ENCODE measurements at regions not wholly inside any gene's neighbourhood (a gene's known extent, or its start where the extent isn't known, plus 50 kb on each side); places are given as distances from the start of the nearest gene placed in this dataset.

- Histone ChIP-seq H3K9me3 (no peaks in the 10 kb centered on the region), H3K4me3 (no peak overlapping the region), H3K36me3 (no peaks in the 10 kb centered on the region), H3K27ac (peak overlapping the region; percentile 40 to 50), H3K4me1 (ENCODE audit: control insufficient read depth in 1 of 2, low read depth in 2 of 2) (peaks cover 24 to 67% of the 10 kb centered on the region in 2 donors), H3K27me3 (replicated peaks; ENCODE audit: insufficient read depth) (no peaks in the 10 kb centered on the region)
- no peak for ATAC-seq (ENCODE audit: insufficient number of reproducible peaks, low FRiP score, low read depth)
- no peak for TF ChIP-seq CTCF (IDR thresholded peaks at IDR 0.05)
- DNase-seq (ENCODE audit: low spot score) = no peak
Observed at GRCh38 chr10:4262870-4263600, 478.0 kb upstream of the KLF6 start.

- no peak for TF ChIP-seq CTCF (IDR thresholded peaks at IDR 0.05)
- DNase-seq (ENCODE audit: low spot score) (no peak), ATAC-seq (ENCODE audit: insufficient number of reproducible peaks, low FRiP score, low read depth) (no peak)
- Histone ChIP-seq H3K27ac (peak overlapping the region in 1 of 2 donors; percentile 11), H3K4me3 (no peak overlapping the region), H3K4me1 (ENCODE audit: control insufficient read depth in 1 of 2, low read depth in 2 of 2) (peaks cover 22 to 63% of the 10 kb centered on the region in 2 donors), H3K27me3 (replicated peaks; ENCODE audit: insufficient read depth) (no peaks in the 10 kb centered on the region), H3K9me3 (no peaks in the 10 kb centered on the region), H3K36me3 (no peaks in the 10 kb centered on the region)
Observed at GRCh38 chr10:4262449-4262848, 477.4 kb upstream of the KLF6 start.

- Histone ChIP-seq H3K27me3 (replicated peaks; ENCODE audit: insufficient read depth) (no peaks in the 10 kb centered on the region), H3K27ac (peak overlapping the region; percentile 66 to 68), H3K9me3 (no peaks in the 10 kb centered on the region), H3K36me3 (no peaks in the 10 kb centered on the region), H3K4me3 (peak overlapping the region; percentile 15), H3K4me1 (ENCODE audit: control insufficient read depth in 1 of 2, low read depth in 2 of 2) (peaks cover 21 to 45% of the 10 kb centered on the region in 2 donors)
- peak; percentile 59 for ATAC-seq (ENCODE audit: insufficient number of reproducible peaks, low FRiP score, low read depth)
- DNase-seq (ENCODE audit: low spot score) = no peak
- no peak for TF ChIP-seq CTCF (IDR thresholded peaks at IDR 0.05)
Observed at GRCh38 chr10:4260483-4261124, 475.6 kb upstream of the KLF6 start.

- no peak for TF ChIP-seq CTCF (IDR thresholded peaks at IDR 0.05)
- H3K27me3 ChIP-seq (replicated peaks; ENCODE audit: insufficient read depth) = no peaks in the 10 kb centered on the region
- H3K27ac ChIP-seq = no peak overlapping the region
- DNase-seq (ENCODE audit: low spot score) (no peak), ATAC-seq (ENCODE audit: insufficient number of reproducible peaks, low FRiP score, low read depth) (no peak)
- H3K36me3 ChIP-seq = no peaks in the 10 kb centered on the region
- H3K4me3 ChIP-seq = no peak overlapping the region
- H3K4me1 ChIP-seq (ENCODE audit: control insufficient read depth in 1 of 2, low read depth in 2 of 2) = peaks cover 14 to 42% of the 10 kb centered on the region in 2 donors
- H3K9me3 ChIP-seq = no peaks in the 10 kb centered on the region
Observed at GRCh38 chr10:4257939-4258465, 473.0 kb upstream of the KLF6 start.

DNA sequence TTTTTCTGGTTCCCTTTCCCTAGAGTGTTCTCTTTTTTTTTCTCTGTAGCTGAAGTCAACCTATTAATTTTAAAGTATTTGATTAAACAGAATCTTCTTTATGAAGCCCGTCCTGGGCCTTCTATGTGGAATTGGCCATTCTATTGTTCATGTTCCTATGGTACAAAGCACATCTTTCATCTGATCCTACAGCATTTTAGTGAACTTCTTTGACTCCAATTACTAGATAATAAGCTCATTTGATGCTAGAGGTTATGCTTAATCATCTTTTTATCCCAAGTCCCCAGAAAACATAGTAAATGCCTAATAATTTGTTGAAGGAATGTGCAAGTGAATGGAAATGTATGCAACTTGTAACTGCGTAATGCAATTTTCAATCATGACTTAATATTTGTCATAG, 472.0 kb upstream of the KLF6 start:
- DNase-seq (ENCODE audit: low spot score) (no peak), ATAC-seq (ENCODE audit: insufficient number of reproducible peaks, low FRiP score, low read depth) (no peak)
- peaks cover 9 to 51% of the 10 kb centered on the region in 2 donors for H3K4me1 ChIP-seq (ENCODE audit: control insufficient read depth in 1 of 2, low read depth in 2 of 2)
- no peak overlapping the region for H3K27ac ChIP-seq
- no peaks in the 10 kb centered on the region for H3K36me3 ChIP-seq
- no peak overlapping the region for H3K4me3 ChIP-seq
- TF ChIP-seq CTCF (IDR thresholded peaks at IDR 0.05) = no peak
- no peaks in the 10 kb centered on the region for H3K27me3 ChIP-seq (replicated peaks; ENCODE audit: insufficient read depth)
- no peaks in the 10 kb centered on the region for H3K9me3 ChIP-seq
